SW480 (cell line): ENCODE measurements at regions not wholly inside any gene's neighbourhood (a gene's known extent, or its start where the extent isn't known, plus 50 kb on each side); places are given as distances from the start of the nearest gene placed in this dataset.
"Not testable (repeated sequence)": the region's sequence is repeated elsewhere in the genome, so short reads cannot be mapped to it uniquely, and the experiment has no call there.

Source experiments
- DNase-seq: peaks from one replicate; pipeline ENCODE4 v3.0.0-alpha.2; 2016; ENCODE audit warnings: low spot score

DNA sequence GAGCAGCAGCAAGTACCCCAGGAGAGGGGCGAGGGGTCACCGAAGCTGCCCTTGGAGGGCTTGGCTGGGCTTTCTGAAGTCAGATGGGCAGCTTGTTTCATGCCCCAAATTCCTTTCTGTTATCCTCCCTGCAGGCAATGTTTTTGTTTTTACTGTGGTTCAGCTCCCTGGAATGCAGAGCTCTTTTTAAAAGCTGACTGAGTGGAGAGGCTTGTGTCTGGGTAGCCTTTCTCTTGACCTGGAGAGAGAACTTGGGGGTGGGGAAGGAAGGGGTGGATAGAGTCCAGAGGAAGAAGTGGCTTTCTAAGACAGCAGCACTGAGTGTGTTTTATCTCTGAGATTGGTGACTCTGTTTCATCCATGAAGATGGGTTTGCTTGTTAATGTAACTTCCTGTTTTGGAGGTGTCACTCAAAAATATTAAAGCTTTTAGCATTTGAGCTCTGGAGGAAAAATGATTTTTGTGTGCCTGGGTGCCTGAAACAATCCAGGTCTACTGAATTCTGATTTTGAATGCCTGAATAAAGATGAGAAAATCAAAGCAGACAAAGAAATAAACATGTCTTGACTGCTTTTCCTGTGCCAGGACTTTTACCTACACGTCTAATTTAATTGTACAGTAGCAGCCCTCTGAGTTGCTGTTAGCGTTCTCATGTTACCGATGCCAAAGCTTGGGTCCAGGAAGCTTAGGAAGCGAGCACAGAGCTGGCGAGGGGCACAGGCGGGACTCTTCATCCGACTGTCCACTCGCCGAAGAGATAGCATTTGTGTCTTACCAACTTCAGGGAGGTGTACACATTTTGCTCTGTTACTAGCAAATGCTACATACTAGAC lies 78.2 kb upstream of the EEF1E1 start:
- DNase-seq: peak; percentile 1

DNA sequence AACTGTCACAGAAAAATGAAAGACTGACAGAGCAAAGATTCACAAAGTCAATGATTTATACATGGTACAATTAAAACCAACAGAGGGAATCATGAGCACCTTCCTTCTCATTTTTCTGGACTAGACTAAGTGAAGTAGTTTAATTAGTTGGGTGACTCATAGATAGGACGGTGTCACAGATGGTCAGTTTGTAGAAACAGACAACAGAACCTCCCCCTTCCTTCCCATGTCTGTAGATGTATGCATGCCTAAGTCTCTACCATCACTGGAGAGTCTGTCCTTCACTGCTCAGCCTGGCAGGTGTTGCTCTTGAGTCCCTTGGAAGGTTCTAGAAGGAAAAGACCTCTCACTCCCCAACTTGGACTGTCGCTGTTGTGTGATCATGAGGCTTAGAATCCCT lies 75.4 kb upstream of the EEF1E1 start:
- DNase-seq: no peak

DNA sequence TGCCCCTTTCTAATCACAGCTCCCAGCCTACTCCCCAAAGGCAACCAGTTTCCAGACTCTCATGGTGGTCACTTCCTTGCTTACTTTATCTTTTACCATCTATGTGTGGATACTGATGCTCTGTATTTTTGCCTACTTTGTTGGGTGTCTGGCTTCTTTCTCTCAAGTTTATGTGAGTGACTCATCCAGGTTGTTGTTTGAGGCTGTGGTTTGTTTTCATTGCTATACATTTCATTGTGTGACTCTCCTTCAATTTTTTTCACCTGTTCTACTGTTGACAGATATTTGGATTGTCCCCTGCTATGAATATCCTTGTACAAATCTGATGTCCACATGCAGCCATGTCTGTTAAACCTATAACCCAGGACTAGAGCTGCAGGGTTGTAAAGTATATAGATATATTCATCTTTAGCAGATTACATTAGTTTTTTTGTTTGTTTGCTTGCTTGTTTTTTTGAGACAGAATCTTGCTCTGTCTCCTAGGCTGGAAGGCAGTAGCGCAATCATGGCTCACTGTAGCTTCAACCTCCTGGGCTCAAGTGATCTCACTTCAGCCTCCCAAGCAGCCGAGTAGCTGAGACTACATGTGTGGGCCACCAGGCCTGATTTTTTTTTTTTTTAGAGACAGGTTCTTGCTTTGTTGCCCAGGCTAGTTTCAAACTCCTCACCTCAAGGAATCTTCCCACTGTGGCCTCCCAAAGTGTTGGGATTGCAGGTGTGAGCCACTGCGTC lies 72.9 kb upstream of the EEF1E1 start:
- peak; percentile 67 for DNase-seq

- no peak for DNase-seq
Observed at GRCh38 chr6:8174571-8174970, 72.2 kb upstream of the EEF1E1 start.

DNA sequence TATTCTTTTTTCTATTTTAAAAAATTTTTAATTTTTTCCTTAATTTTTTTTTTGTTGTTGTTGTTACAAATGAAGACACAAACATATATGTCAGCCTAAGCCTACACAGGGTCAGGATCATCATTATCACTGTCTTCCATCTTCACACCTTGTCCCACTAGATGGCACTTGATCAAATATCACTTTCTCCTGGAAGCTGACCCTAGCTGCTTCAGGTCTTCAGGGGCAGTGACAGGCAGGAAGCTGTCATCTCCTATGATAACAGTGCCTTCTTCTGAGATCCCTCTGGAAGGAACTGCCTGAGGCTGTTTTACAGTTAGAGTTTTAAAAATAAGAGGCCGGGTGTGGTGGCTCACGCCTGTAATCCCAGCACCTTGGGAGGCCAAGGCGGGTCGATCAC lies 70.2 kb upstream of the EEF1E1 start:
- DNase-seq: peak; percentile 27

GRCh38 chr6:8170754-8171153 lies 68.4 kb upstream of the EEF1E1 start:
- DNase-seq: no peak

- no peak for DNase-seq
Observed at GRCh38 chr6:8170245-8170644, 67.9 kb upstream of the EEF1E1 start.

GRCh38 chr6:8166156-8166555 lies 63.8 kb upstream of the EEF1E1 start:
- no peak for DNase-seq

- not testable (repeated sequence) for DNase-seq
Observed at GRCh38 chr6:8165008-8165407, 62.7 kb upstream of the EEF1E1 start.

DNA sequence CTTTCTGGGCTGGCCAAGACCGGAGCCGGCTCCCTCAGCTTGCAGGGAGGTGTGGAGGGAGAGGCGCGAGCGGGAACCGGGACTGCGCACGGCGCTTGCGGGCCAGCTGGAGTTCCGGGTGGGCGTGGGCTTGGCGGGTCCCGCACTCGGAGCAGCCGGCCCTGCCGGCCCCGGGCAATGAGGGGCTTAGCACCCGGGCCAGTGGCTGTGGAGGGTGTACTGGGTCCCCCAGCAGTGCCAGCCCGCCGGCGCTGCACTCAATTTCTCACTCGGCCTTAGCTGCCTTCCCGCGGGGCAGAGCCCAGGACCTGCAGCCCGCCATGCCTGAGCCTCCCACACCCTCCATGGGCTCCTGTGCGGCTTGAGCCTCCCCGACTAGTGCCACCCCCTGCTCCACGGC lies 61.9 kb upstream of the EEF1E1 start:
- not testable (repeated sequence) for DNase-seq

DNA sequence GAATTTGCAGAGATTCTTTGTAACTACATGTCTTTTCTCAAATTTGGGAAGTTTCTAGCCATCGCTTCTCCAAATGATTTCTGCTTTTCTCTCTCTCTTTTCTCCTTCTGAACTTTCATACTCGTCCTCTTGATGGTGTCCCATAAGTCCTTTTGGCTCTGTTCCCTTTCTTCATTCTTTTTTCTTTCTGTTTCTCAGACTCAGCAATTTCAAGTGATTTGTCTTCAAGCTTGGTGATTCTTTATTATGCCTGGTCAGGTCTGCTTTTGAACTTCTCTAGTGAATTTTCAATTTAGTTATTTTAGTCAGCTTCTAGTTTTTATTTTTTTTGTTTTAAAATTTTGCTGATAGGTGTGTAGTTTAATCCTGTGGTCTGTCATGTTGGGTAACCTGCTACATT lies 57.6 kb upstream of the EEF1E1 start:
- DNase-seq: no peak

DNA sequence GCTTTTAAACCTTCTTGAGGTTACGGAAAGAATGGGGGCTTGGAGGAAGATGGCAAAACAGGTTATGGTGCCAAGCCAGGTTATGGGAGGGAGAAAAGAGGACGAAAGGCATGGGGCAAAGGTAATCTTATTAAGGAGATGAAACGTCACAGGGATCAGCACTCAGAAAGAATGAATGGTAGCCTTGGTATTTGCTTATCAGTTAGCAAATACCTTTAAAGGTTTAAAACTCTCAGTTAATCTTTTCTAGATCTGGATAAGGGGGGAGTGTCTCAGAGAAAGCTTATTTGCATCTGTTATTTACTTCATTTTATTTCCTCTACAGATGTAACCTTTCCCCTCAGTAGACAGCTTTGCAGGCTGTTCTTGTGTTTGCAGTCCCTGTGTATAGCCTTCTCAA lies 55.5 kb upstream of the EEF1E1 start:
- no peak for DNase-seq

DNA sequence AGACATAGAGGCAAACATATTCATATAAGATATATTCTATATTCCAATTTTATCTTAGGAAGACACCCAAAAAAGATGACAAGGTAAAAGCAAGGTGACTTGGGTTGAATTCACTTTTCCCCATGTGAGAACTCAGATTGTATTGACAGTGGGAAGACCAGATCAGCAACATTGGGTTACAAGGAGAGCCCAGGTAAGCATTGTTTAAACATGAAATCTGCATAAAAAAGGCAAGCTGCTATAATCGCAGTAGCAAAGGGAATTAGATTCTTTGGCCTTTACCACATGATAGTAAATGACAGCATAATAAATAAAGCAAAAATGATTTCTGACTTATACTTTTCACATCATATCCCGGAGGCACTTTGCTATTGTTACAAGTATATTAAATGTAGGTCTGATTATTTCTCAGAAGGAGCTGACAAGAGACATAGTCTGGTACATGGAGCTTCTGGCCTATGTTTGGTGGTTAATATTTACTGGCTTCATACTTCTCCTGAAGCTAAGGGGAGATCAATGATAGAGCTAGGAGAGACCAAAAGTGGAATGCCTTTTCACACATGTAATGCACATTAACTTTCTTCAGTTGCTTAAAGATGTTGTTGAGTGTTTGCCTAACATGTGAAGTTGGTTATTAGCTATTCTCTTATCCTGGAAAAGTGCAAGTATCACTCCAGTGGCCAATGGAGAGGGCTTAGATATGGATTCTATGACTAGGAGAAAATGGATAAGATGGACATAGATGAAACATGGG lies 53.1 kb upstream of the EEF1E1 start:
- DNase-seq: no peak
